IMR-90 (cell line): ENCODE measurements at regions not wholly inside any gene's neighbourhood (a gene's known extent, or its start where the extent isn't known, plus 50 kb on each side); places are given as distances from the start of the nearest gene placed in this dataset.

Experiments
- ATAC-seq: fragments of 200-7000 bp; cut with Tn5 transposase; 2 replicates; pipeline ENCODE4 v1.9.1; 2020; ENCODE audit warnings: low read depth, mild to moderate bottlenecking, moderate library complexity
- BruUV-seq: library from RNA; stranded (reverse); fragments of 400-500 nt; replicated peaks from 2 replicates; lab custom pipeline; 2021; lab: Mats Ljungman, UMichigan
- CTCF ChIA-PET: fragments of 300-600 bp; formaldehyde crosslinking; extraction: SDS; loops from one replicate; lab custom pipeline; 2021; ENCODE audit warnings: antibody characterized with exemption; lab: Yijun Ruan, JAX
- POLR2A ChIA-PET: fragments of 300-600 bp; sonication (Branson Sonifier 250); formaldehyde crosslinking; loops from one replicate; lab custom pipeline; 2022; ENCODE audit warnings: antibody characterized with exemption; ENCODE audit not compliant: unreplicated experiment; lab: Charles Lee
- DNase-seq: peaks from one replicate; pipeline ENCODE4 v3.0.0; 2013
- H2AFZ ChIP-seq: replicated peaks from 2 replicates; pipeline ENCODE3; 2013; ENCODE audit warnings: low read length, mild to moderate bottlenecking; ENCODE audit not compliant: poor library complexity
- H2AK5ac ChIP-seq: 2 replicates; pipeline ENCODE4 v1.6.1; 2013; ENCODE audit warnings: low read depth, low read length, inconsistent platforms
- H2AK9ac ChIP-seq: replicated peaks from 2 replicates; pipeline ENCODE3; 2013; ENCODE audit warnings: mild to moderate bottlenecking, low read depth, low read length, moderate library complexity; ENCODE audit not compliant: poor library complexity
- H2BK120ac ChIP-seq: 2 replicates; pipeline ENCODE4 v1.6.1; 2013; ENCODE audit warnings: low read depth, low read length, inconsistent platforms
- H2BK15ac ChIP-seq: 3 replicates; pipeline ENCODE4 v1.6.1; 2013; ENCODE audit warnings: low read depth, low read length, inconsistent platforms
- H2BK20ac ChIP-seq: 2 replicates; pipeline ENCODE4 v1.6.1; 2013; ENCODE audit warnings: low read depth, mild to moderate bottlenecking, inconsistent platforms, low read length, moderate library complexity
- H2BK5ac ChIP-seq: 2 replicates; pipeline ENCODE4 v1.6.1; 2013; ENCODE audit warnings: mild to moderate bottlenecking, low read depth, low read length, inconsistent platforms; ENCODE audit not compliant: poor library complexity, severe bottlenecking
- H3K14ac ChIP-seq: replicated peaks from 2 replicates; pipeline ENCODE4 v1.6.1; 2013; ENCODE audit warnings: low read depth, low read length, inconsistent platforms
- H3K18ac ChIP-seq: 2 replicates; pipeline ENCODE4 v1.6.1; 2013; ENCODE audit warnings: low read depth, low read length, control low read depth
- H3K23ac ChIP-seq: 2 replicates; pipeline ENCODE4 v1.6.1; 2013; ENCODE audit warnings: low read depth, low read length, inconsistent platforms
- H3K27ac ChIP-seq: 2 replicates; pipeline ENCODE4 v1.5.1; 2013; ENCODE audit warnings: mild to moderate bottlenecking, control low read depth, low read length; ENCODE audit not compliant: insufficient read depth
- H3K27me3 ChIP-seq: 2 replicates; pipeline ENCODE4 v1.6.1; 2013; ENCODE audit warnings: low read length; ENCODE audit not compliant: control insufficient read depth, insufficient read depth
- H3K36me3 ChIP-seq: 2 replicates; pipeline ENCODE4 v1.6.1; 2013; ENCODE audit warnings: low read length, mixed read lengths; ENCODE audit not compliant: control insufficient read depth, insufficient read depth
- H3K4ac ChIP-seq: 2 replicates; pipeline ENCODE4 v1.6.1; 2013; ENCODE audit warnings: low read depth, low read length, inconsistent platforms
- H3K4me1 ChIP-seq: 2 replicates; pipeline ENCODE4 v1.6.1; 2013; ENCODE audit warnings: low read length, mixed read lengths; ENCODE audit not compliant: control insufficient read depth, insufficient read depth
- H3K4me2 ChIP-seq: 2 replicates; pipeline ENCODE4 v1.6.1; 2013; ENCODE audit warnings: low read depth, mild to moderate bottlenecking, control low read depth, low read length, moderate library complexity
- H3K4me3 ChIP-seq: 2 replicates; pipeline ENCODE4 v1.5.1; 2013; ENCODE audit warnings: low read depth, mild to moderate bottlenecking, control low read depth, low read length, moderate library complexity; ENCODE audit not compliant: insufficient read depth
- H3K56ac ChIP-seq: 2 replicates; pipeline ENCODE4 v1.6.1; 2013; ENCODE audit warnings: low read length, inconsistent platforms; ENCODE audit not compliant: insufficient read depth; ENCODE audit errors: extremely low read depth
- H3K79me1 ChIP-seq, 2 experiments: 2 replicates each; pipeline ENCODE4 v1.6.1; 2013; ENCODE audit warnings: low read length in 2 of 2, inconsistent platforms in 1 of 2, low read depth in 1 of 2
- H3K9ac ChIP-seq: 2 replicates; pipeline ENCODE4 v1.6.1; 2013; ENCODE audit warnings: low read depth, low read length, control low read depth
- H3K9me1 ChIP-seq: 2 replicates; pipeline ENCODE4 v1.6.1; 2013; ENCODE audit warnings: low read length, inconsistent platforms; ENCODE audit not compliant: insufficient read depth
- H3K9me3 ChIP-seq: 2 replicates; pipeline ENCODE4 v1.6.1; 2013; ENCODE audit warnings: low read length; ENCODE audit not compliant: control insufficient read depth, insufficient read depth
- H4K20me1 ChIP-seq: 2 replicates; pipeline ENCODE4 v1.6.1; 2013; ENCODE audit warnings: low read length, inconsistent platforms; ENCODE audit not compliant: insufficient read depth
- H4K5ac ChIP-seq: 2 replicates; pipeline ENCODE4 v1.6.1; 2013; ENCODE audit warnings: mild to moderate bottlenecking, low read depth, low read length, control low read depth
- H4K8ac ChIP-seq, 2 experiments: 2 replicates each; pipeline ENCODE4 v1.6.1; 2013; ENCODE audit warnings: low read depth in 2 of 2, low read length in 2 of 2, control low read depth in 1 of 2, inconsistent platforms in 1 of 2
- H4K91ac ChIP-seq: 2 replicates; pipeline ENCODE4 v1.6.1; 2013; ENCODE audit warnings: low read depth, low read length, inconsistent platforms; ENCODE audit not compliant: insufficient read depth
- BHLHE40 ChIP-seq: fragments of 150-350 bp; IDR thresholded peaks from 2 replicates; pipeline ENCODE4 v1.6.1; 2016; ENCODE audit warnings: mild to moderate bottlenecking, low read depth, low read length
- CHD1 ChIP-seq: IDR thresholded peaks from 2 replicates; pipeline ENCODE4 v1.6.1; 2012; ENCODE audit warnings: low read depth, low read length, improper control_type of control experiment
- CTCF ChIP-seq: conservative IDR thresholded peaks from 2 replicates; pipeline ENCODE4 v1.5.1; 2012; ENCODE audit warnings: mild to moderate bottlenecking, low read depth, low read length, improper control_type of control experiment
- FOS ChIP-seq: fragments of 150-350 bp; IDR thresholded peaks from 2 replicates; pipeline ENCODE4 v1.6.1; 2016; ENCODE audit warnings: low read depth, low read length
- MAFK ChIP-seq: IDR thresholded peaks from 2 replicates; pipeline ENCODE4 v1.6.1; 2012; ENCODE audit warnings: low read depth, low read length, improper control_type of control experiment
- MAZ ChIP-seq: IDR thresholded peaks from 2 replicates; pipeline ENCODE4 v1.6.1; 2012; ENCODE audit warnings: low read depth, mild to moderate bottlenecking, low read length, improper control_type of control experiment, moderate library complexity, borderline replicate concordance
- MXI1 ChIP-seq: IDR thresholded peaks from 2 replicates; pipeline ENCODE4 v1.6.1; 2012; ENCODE audit warnings: low read depth, mild to moderate bottlenecking, low read length, moderate library complexity, borderline replicate concordance
- NFE2L2 ChIP-seq: fragments of 150-350 bp; IDR thresholded peaks from 2 replicates; pipeline ENCODE4 v1.6.1; 2016; ENCODE audit warnings: low read depth, mild to moderate bottlenecking, low read length
- POLR2A ChIP-seq: IDR thresholded peaks from 2 replicates; pipeline ENCODE4 v1.6.1; 2012; ENCODE audit warnings: mild to moderate bottlenecking, low read depth, low read length
- RAD21 ChIP-seq: IDR thresholded peaks from 2 replicates; pipeline ENCODE4 v1.6.1; 2012; ENCODE audit warnings: low read length, improper control_type of control experiment
- RFX5 ChIP-seq: IDR thresholded peaks from 2 replicates; pipeline ENCODE4 v1.8.0; 2012; ENCODE audit warnings: low read depth, mild to moderate bottlenecking, low read length, moderate library complexity
- SMC3 ChIP-seq: fragments of 150-350 bp; IDR thresholded peaks from 2 replicates; pipeline ENCODE4 v1.6.1; 2016; ENCODE audit warnings: low read depth, mild to moderate bottlenecking, antibody characterized with exemption, low read length, moderate library complexity
- USF2 ChIP-seq: fragments of 150-350 bp; IDR thresholded peaks from 2 replicates; pipeline ENCODE4 v1.6.1; 2017; ENCODE audit warnings: mild to moderate bottlenecking, antibody characterized with exemption, low read length, low read depth
- whole genome bisulfite sequencing, 2 experiments: methylation state at CpG; one replicate each; pipeline versions ENCODE4 v1.1.5 to v1.1.7; 2013; ENCODE audit warnings: missing lambda C conversion rate in 2 of 2; ENCODE audit not compliant: insufficient read length in 1 of 2; ENCODE audit errors: extremely low coverage in 2 of 2; 5-methylcytosine and 5-hydroxymethylcytosine counted together
- dilution Hi-C: fragments of 300-500 bp; cut with HindIII; formaldehyde crosslinking; loops from one replicate; pipeline ENCODE4 v1.14.3; 2018; ENCODE audit warnings: low sequenced_read_pairs; ENCODE audit not compliant: unreplicated experiment
- in situ Hi-C: fragments of 300-500 bp; cut with MboI; formaldehyde crosslinking; loops from 3 replicates; pipeline ENCODE4 v1.14.3; 2019; ENCODE audit warnings: low sequenced_read_pairs, inconsistent platforms, mixed read lengths
- intact Hi-C: fragments of 100-400 bp; cut with micrococcal nuclease; formaldehyde crosslinking; loops from 2 replicates; pipeline ENCODE4 v1.10.0; 2022
- TF ChIP-seq, protein P1 (sequence below): fragments of 150-350 bp; IDR thresholded peaks from 2 replicates; pipeline ENCODE4 v1.6.1; 2016; ENCODE audit warnings: low read depth, mild to moderate bottlenecking, low read length, moderate library complexity, borderline replicate concordance

DNA sequence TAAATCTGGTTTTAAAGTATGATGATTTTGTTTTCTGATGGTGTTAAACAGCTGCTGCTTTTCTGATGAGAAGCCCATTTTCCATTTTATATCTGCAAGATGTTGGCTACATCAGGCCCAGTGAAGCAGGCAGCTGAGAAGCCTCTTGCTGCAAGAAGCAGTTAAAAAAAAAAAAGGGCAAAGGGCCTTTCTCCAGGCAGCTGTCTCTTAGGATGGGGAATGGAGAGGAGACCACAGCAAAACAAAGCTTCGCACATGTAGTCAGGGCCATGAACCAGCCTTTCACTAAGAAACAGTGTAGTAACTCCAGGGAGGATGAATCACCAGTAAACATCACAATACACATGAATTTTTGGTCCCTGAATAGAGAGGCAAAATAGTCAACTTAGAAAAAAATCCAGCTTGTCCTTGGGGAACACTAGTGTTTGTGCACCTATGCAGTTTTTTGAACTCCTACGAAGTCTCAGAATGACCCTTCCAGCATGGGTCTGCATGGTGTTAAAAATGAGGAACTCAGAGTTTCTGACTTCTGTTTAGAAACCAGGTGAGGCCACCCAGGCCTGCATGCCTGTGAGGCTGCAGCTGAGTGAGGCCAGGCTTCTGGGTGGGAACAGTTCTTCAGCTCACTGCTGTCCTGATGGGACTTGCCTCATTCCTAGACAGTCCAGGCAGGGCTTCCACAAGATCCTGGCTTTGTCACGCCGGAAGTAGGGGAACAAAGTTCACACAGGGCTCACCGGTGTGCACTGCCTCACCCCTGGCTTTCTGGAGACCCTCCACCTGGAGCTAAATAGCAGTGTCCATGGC, 518.7 kb downstream of the MCTP2 start:
- no peaks in the 10 kb centered on the region for H3K27me3 ChIP-seq
- H3K4me3 ChIP-seq = no peak overlapping the region
- no peak overlapping the region for H2AFZ ChIP-seq
- no peaks in the 10 kb centered on the region for H3K79me1 ChIP-seq
- intact Hi-C loops (no loop called here), dilution Hi-C loops (no loop called here), in situ Hi-C loops (no loop called here)
- H2AK5ac ChIP-seq = no peak overlapping the region
- no peak overlapping the region for H3K56ac ChIP-seq
- no peaks in the 10 kb centered on the region for H3K9me1 ChIP-seq
- no peak overlapping the region for H2BK5ac ChIP-seq
- POLR2A ChIA-PET = no interaction called here
- H3K18ac ChIP-seq = no peak overlapping the region
- H3K9me3 ChIP-seq = peaks cover 11% of the 10 kb centered on the region
- BruUV-seq = no TSS peak
- no peak overlapping the region for H3K4me2 ChIP-seq
- H3K4ac ChIP-seq = no peak overlapping the region
- TF ChIP-seq POLR2A (no peak), BHLHE40 (no peak), FOS (no peak), RFX5 (no peak), NFE2L2 (no peak), RAD21 (no peak), CHD1 (no peak), MAFK (no peak), USF2 (no peak), MAZ (no peak), CTCF (no peak), MXI1 (no peak), SMC3 (no peak)
- TF ChIP-seq, protein P1, sequence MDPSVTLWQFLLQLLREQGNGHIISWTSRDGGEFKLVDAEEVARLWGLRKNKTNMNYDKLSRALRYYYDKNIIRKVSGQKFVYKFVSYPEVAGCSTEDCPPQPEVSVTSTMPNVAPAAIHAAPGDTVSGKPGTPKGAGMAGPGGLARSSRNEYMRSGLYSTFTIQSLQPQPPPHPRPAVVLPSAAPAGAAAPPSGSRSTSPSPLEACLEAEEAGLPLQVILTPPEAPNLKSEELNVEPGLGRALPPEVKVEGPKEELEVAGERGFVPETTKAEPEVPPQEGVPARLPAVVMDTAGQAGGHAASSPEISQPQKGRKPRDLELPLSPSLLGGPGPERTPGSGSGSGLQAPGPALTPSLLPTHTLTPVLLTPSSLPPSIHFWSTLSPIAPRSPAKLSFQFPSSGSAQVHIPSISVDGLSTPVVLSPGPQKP = no peak
- no peak overlapping the region for H4K5ac ChIP-seq
- H4K91ac ChIP-seq = no peak overlapping the region
- no peak overlapping the region for H2BK15ac ChIP-seq
- H2BK120ac ChIP-seq = no peak overlapping the region
- H3K14ac ChIP-seq = no peak overlapping the region
- CTCF ChIA-PET = no interaction called here
- DNase-seq (no peak), ATAC-seq (no peak)
- no peaks in the 10 kb centered on the region for H3K36me3 ChIP-seq
- H2BK20ac ChIP-seq = no peak overlapping the region
- WGBS, 2 experiments = 55% methylated on average over 4 of the region's 5 CpGs; no CpG with 5 or more reads in 1 of the 2 experiments
- no peaks in the 10 kb centered on the region for H4K20me1 ChIP-seq
- H3K27ac ChIP-seq = no peak overlapping the region
- H2AK9ac ChIP-seq = no peak overlapping the region
- no peaks in the 10 kb centered on the region for H3K4me1 ChIP-seq
- H3K9ac ChIP-seq = no peak overlapping the region
- no peak overlapping the region for H4K8ac ChIP-seq
- no peak overlapping the region for H3K23ac ChIP-seq
